C4-2B (cell line): ENCODE measurements at regions not wholly inside any gene's neighbourhood (a gene's known extent, or its start where the extent isn't known, plus 50 kb on each side); places are given as distances from the start of the nearest gene placed in this dataset.

Experiments used
- H3K27ac ChIP-seq: fragments of 450-650 bp; 2 replicates; pipeline ENCODE4 v1.5.1; 2017
- ZFX ChIP-seq: fragments of 450-650 bp; IDR thresholded peaks from 2 replicates; pipeline ENCODE4 v1.6.1; 2017
- TF ChIP-seq, protein P1 (sequence below): fragments of 450-650 bp; conservative IDR thresholded peaks from 2 replicates; pipeline ENCODE4 v1.5.1; 2017; ENCODE audit warnings: mild to moderate bottlenecking

DNA sequence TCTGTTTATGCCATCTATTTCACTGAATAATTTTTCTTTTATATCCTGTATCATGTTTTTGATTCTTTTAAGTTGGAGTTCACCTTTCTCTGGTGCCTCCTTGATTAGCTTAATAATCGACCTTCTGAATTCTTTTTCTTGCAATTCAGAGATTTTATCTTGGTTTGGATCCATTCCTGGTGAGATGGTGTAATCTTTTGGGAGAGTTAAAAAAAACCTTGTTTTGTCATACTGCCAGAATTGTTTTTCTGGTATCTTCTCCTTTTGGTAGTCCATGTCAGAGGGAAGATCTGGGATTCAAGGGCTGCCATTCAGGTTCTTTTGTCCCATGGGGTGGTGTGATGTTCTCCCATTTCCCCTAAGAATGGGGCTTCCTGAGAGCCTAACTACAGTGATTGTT is 800.8 kb upstream of the TYRP1 start:
- TF ChIP-seq, protein P1, sequence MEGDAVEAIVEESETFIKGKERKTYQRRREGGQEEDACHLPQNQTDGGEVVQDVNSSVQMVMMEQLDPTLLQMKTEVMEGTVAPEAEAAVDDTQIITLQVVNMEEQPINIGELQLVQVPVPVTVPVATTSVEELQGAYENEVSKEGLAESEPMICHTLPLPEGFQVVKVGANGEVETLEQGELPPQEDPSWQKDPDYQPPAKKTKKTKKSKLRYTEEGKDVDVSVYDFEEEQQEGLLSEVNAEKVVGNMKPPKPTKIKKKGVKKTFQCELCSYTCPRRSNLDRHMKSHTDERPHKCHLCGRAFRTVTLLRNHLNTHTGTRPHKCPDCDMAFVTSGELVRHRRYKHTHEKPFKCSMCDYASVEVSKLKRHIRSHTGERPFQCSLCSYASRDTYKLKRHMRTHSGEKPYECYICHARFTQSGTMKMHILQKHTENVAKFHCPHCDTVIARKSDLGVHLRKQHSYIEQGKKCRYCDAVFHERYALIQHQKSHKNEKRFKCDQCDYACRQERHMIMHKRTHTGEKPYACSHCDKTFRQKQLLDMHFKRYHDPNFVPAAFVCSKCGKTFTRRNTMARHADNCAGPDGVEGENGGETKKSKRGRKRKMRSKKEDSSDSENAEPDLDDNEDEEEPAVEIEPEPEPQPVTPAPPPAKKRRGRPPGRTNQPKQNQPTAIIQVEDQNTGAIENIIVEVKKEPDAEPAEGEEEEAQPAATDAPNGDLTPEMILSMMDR, result no peak
- TF ChIP-seq ZFX, result no peak
- no peak overlapping the region for H3K27ac ChIP-seq

DNA sequence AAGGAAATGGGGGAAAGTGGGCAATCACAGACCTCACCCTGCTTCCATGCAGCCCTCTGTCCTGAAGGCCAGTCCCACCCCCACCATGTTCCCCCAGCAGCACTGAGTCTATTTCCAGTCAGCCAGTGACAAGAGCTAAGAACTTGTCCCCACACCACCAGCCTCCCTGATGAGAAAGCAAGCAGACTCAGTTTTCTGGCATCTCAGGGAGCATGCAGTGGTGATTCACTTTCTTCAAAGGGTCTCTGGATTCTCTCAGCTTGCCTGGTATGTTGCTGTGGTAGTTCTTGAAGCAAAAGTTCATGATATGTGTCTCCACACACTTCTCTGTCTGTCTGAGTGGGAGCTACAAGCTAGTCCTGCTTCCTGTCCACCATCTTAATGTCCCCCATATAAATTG is 799.9 kb upstream of the TYRP1 start:
- H3K27ac ChIP-seq, result no peak overlapping the region
- TF ChIP-seq ZFX, result no peak
- TF ChIP-seq, protein P1, result no peak

DNA sequence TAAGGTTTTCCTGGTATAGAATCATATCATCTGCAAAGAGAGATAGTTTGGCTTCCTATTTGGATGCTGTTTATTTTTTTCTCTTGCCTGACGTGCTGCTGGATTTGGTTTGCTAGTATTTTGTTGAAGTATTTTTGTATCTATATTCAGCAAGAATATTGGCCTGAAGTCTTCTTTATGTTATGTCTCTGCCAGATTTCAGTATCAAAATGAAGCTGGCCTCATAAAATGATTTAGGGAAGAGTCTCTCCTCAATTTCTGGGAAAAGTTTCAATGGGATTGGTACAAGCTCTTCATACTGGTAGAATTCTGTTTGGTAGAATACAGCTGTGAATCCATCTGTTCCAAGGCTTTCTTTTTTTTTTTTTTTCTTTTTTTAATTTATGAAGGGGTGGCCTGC is 799.0 kb upstream of the TYRP1 start:
- H3K27ac ChIP-seq, result no peak overlapping the region
- TF ChIP-seq ZFX, result no peak
- TF ChIP-seq, protein P1, result no peak

DNA sequence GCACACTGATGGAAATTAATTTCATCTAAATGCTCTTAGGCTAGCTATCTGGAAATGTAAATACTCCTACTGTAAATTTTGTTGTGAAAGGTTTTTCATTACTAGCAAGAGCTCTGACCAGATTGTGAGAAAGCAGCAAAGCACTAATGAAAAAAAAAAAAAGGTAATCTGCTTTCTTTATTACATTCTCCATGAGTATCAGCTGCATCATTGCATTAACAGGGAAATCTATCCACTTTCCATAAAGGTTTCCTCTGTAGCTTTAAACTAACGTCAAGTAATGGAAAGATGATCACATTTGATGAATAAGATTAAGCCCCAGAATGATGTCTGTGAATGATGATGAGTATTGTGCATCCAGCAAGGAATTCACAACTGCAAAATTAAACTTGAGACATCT is 790.6 kb upstream of the TYRP1 start:
- no peak overlapping the region for H3K27ac ChIP-seq
- TF ChIP-seq, protein P1, result no peak

DNA sequence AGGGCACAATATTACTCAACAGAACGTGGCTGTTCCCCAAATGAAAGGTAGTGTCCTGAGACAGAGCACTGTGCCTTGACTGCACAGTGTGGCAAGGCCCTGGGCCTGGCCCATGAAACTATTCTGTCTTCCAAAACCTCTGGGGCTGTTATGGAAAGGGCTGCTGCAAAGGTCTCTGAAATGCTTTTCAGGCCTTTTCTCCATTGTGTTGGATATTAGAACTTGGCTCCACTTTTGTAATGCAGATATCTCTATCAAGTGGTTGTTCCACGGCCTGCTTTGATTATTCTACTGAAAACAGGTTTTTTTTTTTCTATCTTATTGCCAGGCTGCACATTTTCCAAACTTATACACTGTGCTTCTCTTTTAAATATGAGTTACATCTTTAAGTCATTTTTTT is 777.5 kb upstream of the TYRP1 start:
- H3K27ac ChIP-seq, result no peak overlapping the region
- TF ChIP-seq ZFX, result no peak
- TF ChIP-seq, protein P1, result no peak

DNA sequence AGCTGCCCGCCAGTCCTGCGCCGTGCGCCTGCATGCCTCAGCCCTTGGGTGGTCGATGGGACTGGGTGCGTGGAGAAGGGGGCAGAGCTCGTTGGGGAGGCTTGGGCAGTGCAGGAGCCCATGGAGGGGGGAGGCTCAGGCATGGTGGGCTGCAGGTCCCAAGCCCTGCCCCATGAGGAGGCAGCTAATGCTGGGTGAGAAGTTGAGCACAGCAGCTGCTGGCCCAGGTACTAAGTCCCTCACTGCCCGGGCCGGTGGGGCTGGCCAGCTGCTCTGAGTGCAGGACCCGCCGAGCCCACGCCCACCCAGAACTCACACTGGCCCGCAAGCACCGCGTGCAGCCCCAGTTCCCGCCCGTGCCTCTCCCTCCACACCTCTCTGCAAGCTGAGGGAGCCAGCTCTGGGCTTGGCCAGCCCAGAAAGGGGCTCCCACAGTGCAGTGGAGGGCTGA is 764.3 kb upstream of the TYRP1 start:
- no peak overlapping the region for H3K27ac ChIP-seq
- TF ChIP-seq ZFX, result no peak
- TF ChIP-seq, protein P1, result no peak

DNA sequence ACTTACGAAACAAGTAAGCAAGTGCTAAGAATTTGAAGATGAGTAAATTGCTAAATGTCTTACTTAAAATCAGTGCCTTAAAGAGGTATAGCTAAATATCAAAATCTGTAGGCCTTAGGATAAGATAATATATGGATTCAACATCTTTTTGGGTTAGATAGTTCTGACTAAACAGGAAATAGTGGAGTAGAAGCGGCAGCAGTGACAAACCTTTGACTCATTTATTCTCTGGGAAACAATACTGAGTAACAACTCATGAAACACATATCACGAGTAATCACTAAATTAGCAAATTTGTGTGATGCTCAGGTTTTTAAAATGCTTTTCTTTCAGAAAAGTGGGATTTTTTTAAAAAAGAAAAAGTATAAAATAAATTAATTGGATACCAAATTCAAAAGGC is 762.1 kb upstream of the TYRP1 start:
- H3K27ac ChIP-seq, result no peak overlapping the region
- TF ChIP-seq, protein P1, result no peak
- TF ChIP-seq ZFX, result no peak
